LNCaP clone FGC (cell line): ENCODE measurements at regions not wholly inside any gene's neighbourhood (a gene's known extent, or its start where the extent isn't known, plus 50 kb on each side); places are given as distances from the start of the nearest gene placed in this dataset.

Experiments used
- DNase-seq: peaks from one replicate; pipeline ENCODE4 v3.0.0-alpha.2; 2011; ENCODE audit warnings: low read depth
- H3K4me3 ChIP-seq: 2 replicates; pipeline ENCODE4 v1.5.1; 2011; ENCODE audit warnings: mild to moderate bottlenecking, low read depth, low read length, control low read depth
- TF ChIP-seq, protein P1 (sequence below): IDR thresholded peaks from 2 replicates; pipeline ENCODE4 v1.5.1; 2012; ENCODE audit warnings: mild to moderate bottlenecking; ENCODE audit not compliant: control insufficient read depth, insufficient read depth; ENCODE audit errors: extremely low read depth

DNA sequence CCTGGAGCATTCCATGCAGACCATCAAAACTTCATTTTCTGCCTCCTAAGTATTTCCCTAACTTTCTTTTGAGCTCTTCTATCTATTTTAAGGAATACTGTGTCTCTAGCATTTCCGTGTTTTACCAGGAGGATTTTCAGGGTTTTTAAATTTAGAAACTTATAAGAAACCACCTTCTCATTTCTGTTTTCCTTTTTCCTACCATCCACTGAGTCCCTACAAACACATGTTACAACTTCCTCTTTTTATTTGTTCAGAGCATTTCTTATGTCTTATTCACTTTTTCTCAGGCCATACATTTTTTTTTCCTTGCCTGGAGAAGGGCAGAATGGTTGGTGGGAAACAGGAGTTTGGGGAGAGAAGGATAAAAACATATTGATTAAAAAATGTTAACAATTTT is 130.0 kb upstream of the BMP5 start:
- DNase-seq: no peak
- no peak overlapping the region for H3K4me3 ChIP-seq
- TF ChIP-seq, protein P1, sequence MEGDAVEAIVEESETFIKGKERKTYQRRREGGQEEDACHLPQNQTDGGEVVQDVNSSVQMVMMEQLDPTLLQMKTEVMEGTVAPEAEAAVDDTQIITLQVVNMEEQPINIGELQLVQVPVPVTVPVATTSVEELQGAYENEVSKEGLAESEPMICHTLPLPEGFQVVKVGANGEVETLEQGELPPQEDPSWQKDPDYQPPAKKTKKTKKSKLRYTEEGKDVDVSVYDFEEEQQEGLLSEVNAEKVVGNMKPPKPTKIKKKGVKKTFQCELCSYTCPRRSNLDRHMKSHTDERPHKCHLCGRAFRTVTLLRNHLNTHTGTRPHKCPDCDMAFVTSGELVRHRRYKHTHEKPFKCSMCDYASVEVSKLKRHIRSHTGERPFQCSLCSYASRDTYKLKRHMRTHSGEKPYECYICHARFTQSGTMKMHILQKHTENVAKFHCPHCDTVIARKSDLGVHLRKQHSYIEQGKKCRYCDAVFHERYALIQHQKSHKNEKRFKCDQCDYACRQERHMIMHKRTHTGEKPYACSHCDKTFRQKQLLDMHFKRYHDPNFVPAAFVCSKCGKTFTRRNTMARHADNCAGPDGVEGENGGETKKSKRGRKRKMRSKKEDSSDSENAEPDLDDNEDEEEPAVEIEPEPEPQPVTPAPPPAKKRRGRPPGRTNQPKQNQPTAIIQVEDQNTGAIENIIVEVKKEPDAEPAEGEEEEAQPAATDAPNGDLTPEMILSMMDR: no peak

DNA sequence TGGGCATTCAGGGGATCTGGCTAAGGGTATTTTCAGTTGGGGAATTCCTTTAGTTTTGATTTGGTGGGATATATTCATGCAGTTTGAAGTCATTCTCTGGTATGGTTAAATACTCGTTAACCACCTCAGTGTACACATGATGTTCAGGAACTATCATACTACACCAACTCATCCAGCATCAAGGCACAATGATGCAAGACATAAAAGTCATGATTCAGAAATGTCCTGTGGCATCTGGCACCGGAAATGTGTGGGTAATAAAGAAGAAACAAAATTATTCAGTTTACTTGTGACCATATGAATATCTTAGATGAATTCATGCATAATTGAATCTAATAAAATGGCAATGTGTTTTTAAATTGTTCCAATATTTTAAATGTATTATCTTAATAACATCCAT is 129.0 kb upstream of the BMP5 start:
- TF ChIP-seq, protein P1: no peak
- DNase-seq: no peak
- H3K4me3 ChIP-seq: no peak overlapping the region

DNA sequence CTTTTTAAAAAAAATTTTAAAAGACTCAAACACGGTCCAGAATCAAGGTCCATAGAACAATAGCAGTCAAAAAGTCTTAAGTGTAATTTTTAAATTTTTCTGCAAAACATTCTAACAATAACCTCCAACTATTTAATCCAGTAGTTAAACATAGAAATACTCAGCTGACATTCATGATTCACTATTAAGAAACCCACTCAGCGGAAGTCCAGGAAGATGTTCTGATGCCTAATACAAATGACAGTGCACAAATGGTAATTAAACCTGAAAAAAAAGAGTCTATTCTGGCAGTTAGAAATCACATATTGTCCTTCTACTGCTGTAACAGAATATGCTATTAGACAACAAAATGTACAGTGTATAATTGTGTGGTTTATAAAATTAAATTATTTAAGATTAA is 128.2 kb upstream of the BMP5 start:
- no peak for DNase-seq
- H3K4me3 ChIP-seq: no peak overlapping the region
- TF ChIP-seq, protein P1: no peak

DNA sequence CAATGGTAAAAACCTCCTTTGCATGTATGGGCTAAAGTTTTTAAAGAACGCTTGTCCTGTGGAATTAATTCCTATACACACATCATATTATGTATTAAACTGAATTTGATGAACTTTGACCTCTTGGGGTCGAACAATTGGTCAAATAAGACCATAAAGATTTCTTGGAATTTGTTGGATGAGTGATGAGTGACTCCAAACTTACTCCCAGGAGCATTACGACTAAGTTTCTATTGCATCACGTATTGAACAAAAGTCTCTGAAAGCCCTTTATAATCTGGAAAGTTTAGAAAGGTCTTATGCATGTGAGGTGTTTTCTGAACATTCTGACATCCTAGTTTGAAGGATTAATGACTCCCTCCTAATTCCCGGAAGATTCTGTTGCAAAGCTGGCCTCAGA is 126.9 kb upstream of the BMP5 start:
- TF ChIP-seq, protein P1: no peak
- H3K4me3 ChIP-seq: no peak overlapping the region
- no peak for DNase-seq

DNA sequence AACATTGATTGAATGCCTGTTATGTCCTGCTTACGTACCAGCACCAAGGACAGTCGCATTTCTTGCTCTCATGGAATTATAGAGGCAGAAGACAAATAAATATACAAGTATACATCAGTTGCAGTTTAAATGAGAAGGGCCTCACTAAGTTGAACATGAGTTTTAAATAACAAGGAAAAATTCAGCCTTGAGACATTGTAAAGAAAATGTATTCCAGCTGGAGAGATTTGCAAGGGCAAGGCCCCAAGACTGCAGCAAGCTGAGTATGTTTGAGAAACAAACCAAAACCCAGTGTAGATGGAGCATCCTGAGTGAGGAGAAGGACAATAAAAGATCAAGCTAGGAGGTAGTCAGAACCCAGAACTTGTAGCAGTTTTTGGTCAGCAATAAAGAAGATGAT is 123.2 kb upstream of the BMP5 start:
- DNase-seq: no peak
- no peak overlapping the region for H3K4me3 ChIP-seq
- TF ChIP-seq, protein P1: no peak

DNA sequence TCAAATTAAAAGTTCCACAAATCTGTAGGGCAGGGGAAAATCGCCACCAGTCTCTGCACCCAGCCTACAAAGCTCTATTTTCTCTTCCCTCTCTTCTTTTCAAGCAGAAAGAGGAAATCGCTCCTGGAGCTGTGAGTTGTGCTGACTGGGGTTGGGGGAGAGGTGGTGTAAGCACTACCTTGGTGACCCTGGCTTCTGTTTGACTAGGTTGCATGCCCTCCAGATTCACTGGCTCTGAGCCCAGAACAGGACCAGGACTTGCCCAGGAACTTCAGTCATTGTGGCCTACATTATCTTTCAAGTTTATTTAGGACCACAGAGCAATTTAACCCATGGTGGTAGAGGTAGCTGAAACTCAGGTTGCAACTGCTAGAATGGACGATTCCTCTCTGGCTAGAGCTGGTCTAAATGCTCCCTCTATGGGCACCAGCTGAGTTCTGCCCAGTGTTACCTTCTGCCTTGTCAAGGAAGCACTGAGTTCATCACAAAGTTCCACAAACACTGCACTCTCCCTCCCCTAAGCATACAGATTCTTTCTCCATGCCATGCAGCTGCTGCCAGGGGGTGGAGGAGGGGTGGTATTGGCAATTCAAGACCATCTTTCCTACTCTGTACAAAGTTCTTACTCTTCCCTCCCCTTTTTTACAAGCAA is 122.0 kb upstream of the BMP5 start:
- no peak for DNase-seq
- TF ChIP-seq, protein P1: no peak

DNA sequence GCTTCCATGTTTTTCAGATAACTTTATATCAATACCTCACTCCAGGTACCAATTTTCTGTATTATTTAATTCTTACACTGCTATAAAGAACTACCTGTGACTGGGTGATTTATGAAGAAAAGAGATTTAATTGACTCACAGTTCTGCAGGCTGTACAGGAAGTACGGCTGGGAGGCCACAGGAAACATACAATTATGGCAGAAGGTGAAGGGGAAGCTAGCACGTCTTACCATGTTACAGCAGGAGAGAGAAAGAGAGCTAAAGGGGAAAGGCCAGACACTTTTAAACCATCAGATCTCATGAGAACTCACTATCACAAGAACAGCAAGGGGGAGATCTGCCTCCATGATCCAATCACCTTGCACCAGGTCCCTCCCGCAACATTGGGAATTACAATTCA is 119.1 kb upstream of the BMP5 start:
- H3K4me3 ChIP-seq: no peak overlapping the region
- TF ChIP-seq, protein P1: no peak
- DNase-seq: no peak

More for the DNA sequence above, 122.0 kb upstream of the BMP5 start:
- H3K4me3 ChIP-seq: no peak overlapping the region
